Prostate gland (tissue), 2 donors: ENCODE measurements at regions not wholly inside any gene's neighbourhood (a gene's known extent, or its start where the extent isn't known, plus 50 kb on each side); places are given as distances from the start of the nearest gene placed in this dataset.

Experiments
- CTCF ChIP-seq, 4 experiments: fragments of 200-600 bp in 2 of 4; fragments of 450-650 bp in 2 of 4; sonication (generic) in 2 of 4; IDR thresholded peaks; 1 replicate in 3 of 4; 2 replicates in 1 of 4; pipeline ENCODE4 v1.5.1; 2016 to 2019; ENCODE audit warnings: antibody characterized with exemption in 4 of 4, mild to moderate bottlenecking in 2 of 4, moderate library complexity in 2 of 4
- POLR2A ChIP-seq: fragments of 450-650 bp; IDR thresholded peaks from one replicate; pipeline ENCODE4 v1.6.1; 2016; ENCODE audit warnings: antibody characterized with exemption, mild to moderate bottlenecking

GRCh38 chr7:115516341-115516740 is 514.2 kb downstream of the TFEC start:
- TF ChIP-seq CTCF (IDR thresholded peaks at IDR 0.05): no peak
- no peak for TF ChIP-seq POLR2A
